K562 (cell line): ENCODE measurements at regions not wholly inside any gene's neighbourhood (a gene's known extent, or its start where the extent isn't known, plus 50 kb on each side); places are given as distances from the start of the nearest gene placed in this dataset.

Experiments
- ATAC-seq: fragments of 200-7000 bp; cut with Tn5 transposase; 3 replicates; pipeline ENCODE4 v1.9.1; 2020; ENCODE audit warnings: moderate library complexity
- BruUV-seq: library from RNA; stranded (reverse); fragments of 400-500 nt; replicated peaks from 2 replicates; lab custom pipeline; 2021; lab: Mats Ljungman, UMichigan
- CTCF ChIA-PET: fragments of 300-600 bp; formaldehyde crosslinking; extraction: SDS; loops from one replicate; lab custom pipeline; 2021; ENCODE audit warnings: low intra/inter-chr PET ratio; lab: Yijun Ruan, JAX
- POLR2A ChIA-PET: fragments of 300-600, 350-650 bp; sonication (Branson Sonifier 250); formaldehyde crosslinking; extraction: SDS; loops from one replicate; lab custom pipeline; 2021; ENCODE audit warnings: antibody characterized with exemption, inconsistent platforms; lab: Yijun Ruan, JAX
- DNase-seq, 4 experiments: peaks; one replicate each; pipeline versions ENCODE4 v3.0.0 to v3.0.0-alpha.2; 2011 to 2018; ENCODE audit warnings: low spot score in 3 of 4, mixed read lengths in 3 of 4; ENCODE audit errors: extremely low read depth in 1 of 4
- FAIRE-seq: peaks from 2 replicates; lab custom pipeline; 2011; peaks lifted over from hg19 to GRCh38; lab: Jason Lieb, UNC
- H2AFZ ChIP-seq: 2 replicates; pipeline ENCODE4 v1.6.0; 2011; ENCODE audit warnings: low read depth, low read length, control low read depth, inconsistent platforms
- H3K27ac ChIP-seq: fragments of 200-600 bp; 3 replicates; pipeline ENCODE4 v1.8.0; 2011; ENCODE audit warnings: low read depth, mild to moderate bottlenecking, control low read depth, inconsistent platforms, low read length, moderate library complexity, mixed read lengths; ENCODE audit errors: extremely low read depth
- H3K27me3 ChIP-seq, 2 experiments: fragments of 300-600 bp in 1 of 2; 2 replicates in 1 of 2; 3 replicates in 1 of 2; pipeline versions ENCODE4 v1.6.0 to v1.8.0; 2011; ENCODE audit warnings: inconsistent platforms in 2 of 2, low read length in 2 of 2, mild to moderate bottlenecking in 1 of 2, mixed read lengths in 1 of 2, moderate library complexity in 1 of 2; ENCODE audit not compliant: control insufficient read depth in 2 of 2, insufficient read depth in 2 of 2
- H3K36me3 ChIP-seq: fragments of 300-600 bp; 3 replicates; pipeline ENCODE4 v1.8.0; 2011; ENCODE audit warnings: mild to moderate bottlenecking, low read length, inconsistent platforms; ENCODE audit not compliant: control insufficient read depth, insufficient read depth
- H3K4me1 ChIP-seq, 2 experiments: fragments of 200-600 bp in 1 of 2; replicated peaks in 1 of 2; 2 replicates in 1 of 2; 3 replicates in 1 of 2; pipeline versions ENCODE4 v1.5.1 to v1.8.0; 2011; ENCODE audit warnings: inconsistent platforms in 2 of 2, low read length in 2 of 2, mild to moderate bottlenecking in 1 of 2, mixed read lengths in 1 of 2, moderate library complexity in 1 of 2; ENCODE audit not compliant: control insufficient read depth in 2 of 2, insufficient read depth in 2 of 2
- H3K4me2 ChIP-seq: 2 replicates; pipeline ENCODE4 v1.6.1; 2011; ENCODE audit warnings: low read length, control low read depth, inconsistent platforms, mixed read lengths; ENCODE audit not compliant: insufficient read depth
- H3K4me3 ChIP-seq: fragments of 200-600 bp; sonication (generic), shearing (Covaris generic); 2 replicates; pipeline ENCODE4 v1.5.1; 2016; ENCODE audit warnings: control low read depth, inconsistent platforms
- H3K79me2 ChIP-seq: fragments of 200-600 bp; 3 replicates; pipeline ENCODE4 v1.8.0; 2011; ENCODE audit warnings: low read length, inconsistent platforms; ENCODE audit not compliant: control insufficient read depth, insufficient read depth
- H3K9ac ChIP-seq, 2 experiments: 2 replicates each; pipeline versions ENCODE4 v1.6.0 to v1.6.1; 2011; ENCODE audit warnings: low read depth in 2 of 2, low read length in 2 of 2, control low read depth in 1 of 2, inconsistent platforms in 1 of 2, mild to moderate bottlenecking in 1 of 2, mixed read lengths in 1 of 2; ENCODE audit not compliant: insufficient read depth in 1 of 2
- H3K9me1 ChIP-seq: one replicate; pipeline ENCODE4 v1.6.0; 2011; ENCODE audit warnings: inconsistent platforms, mild to moderate bottlenecking, low read length, moderate library complexity; ENCODE audit not compliant: control insufficient read depth, insufficient read depth
- H3K9me3 ChIP-seq: replicated peaks from 2 replicates; pipeline ENCODE4 v1.5.1; 2011; ENCODE audit warnings: low read depth, low read length, inconsistent platforms; ENCODE audit not compliant: control insufficient read depth, insufficient read depth
- H4K20me1 ChIP-seq: replicated peaks from 2 replicates; pipeline ENCODE4 v1.6.1; 2011; ENCODE audit warnings: low read length, inconsistent platforms, mixed read lengths; ENCODE audit not compliant: control insufficient read depth, insufficient read depth
- KLF13 ChIP-seq: fragments of 450-650 bp; IDR thresholded peaks from 2 replicates; pipeline ENCODE4 v1.6.1; 2016; ENCODE audit warnings: missing genetic modification characterization, low read depth, mild to moderate bottlenecking, missing compliant biosample characterization, moderate library complexity, borderline replicate concordance
- NR3C1 ChIP-seq: sonication (generic); formaldehyde crosslinking; IDR thresholded peaks from 2 replicates; pipeline ENCODE4 v1.8.1; 2022; ENCODE audit warnings: missing genetic modification reagents
- SNAPC5 ChIP-seq: fragments of 250-450 bp; sonication (Bioruptor Pico); IDR thresholded peaks from 2 replicates; pipeline ENCODE4 v1.8.0; 2021; ENCODE audit warnings: moderate library complexity, mild to moderate bottlenecking, inconsistent platforms
- ZNF134 ChIP-seq: fragments of 250-450 bp; sonication (Bioruptor Pico); conservative IDR thresholded peaks from 2 replicates; pipeline ENCODE4 v1.4.0; 2020
- ZSCAN29 ChIP-seq: fragments of 450-650 bp; IDR thresholded peaks from 2 replicates; pipeline ENCODE4 v1.6.1; 2017
- WGBS: fragments of 100-300 bp; shearing (Covaris generic); methylation state at CpG from one replicate; pipeline ENCODE4 v1.1.6; 2016; ENCODE audit warnings: low coverage, mixed read lengths; ENCODE audit not compliant: insufficient coverage; ENCODE audit errors: missing lambda C conversion rate; 5-methylcytosine and 5-hydroxymethylcytosine counted together
- in situ Hi-C: fragments of 300-500 bp; cut with MboI; formaldehyde crosslinking; loops from 4 replicates; pipeline ENCODE4 v1.15.0; 2018; ENCODE audit warnings: inconsistent platforms, mixed read lengths
- intact Hi-C: fragments of 100-400 bp; cut with micrococcal nuclease; formaldehyde crosslinking; loops from 2 replicates; pipeline ENCODE4 v1.14.2; 2022
- TF ChIP-seq, protein P1 (sequence below): fragments of 250-450 bp; sonication (Bioruptor Pico); IDR thresholded peaks from 2 replicates; pipeline ENCODE4 v1.8.0; 2021; ENCODE audit warnings: moderate library complexity, mild to moderate bottlenecking, inconsistent platforms

GRCh38 chr22:47558828-47559700, 796.6 kb downstream of the TBC1D22A start:
- Histone ChIP-seq H3K4me3 (no peak overlapping the region), H3K9ac (no peak overlapping the region), H3K27ac (no peak overlapping the region), H3K4me1 (no peaks in the 10 kb centered on the region), H3K9me1 (no peaks in the 10 kb centered on the region), H3K27me3 (peaks cover 0 to under 1% of the 10 kb centered on the region in 2 experiments; a peak in 1 of 5 replicates), H3K4me2 (no peak overlapping the region), H3K9me3 (no peaks in the 10 kb centered on the region), H4K20me1 (no peaks in the 10 kb centered on the region), H2AFZ (no peak overlapping the region), H3K36me3 (no peaks in the 10 kb centered on the region), H3K79me2 (no peaks in the 10 kb centered on the region)
- ATAC-seq (no peak), FAIRE-seq (no peak), DNase-seq (no peak)
- POLR2A ChIA-PET: no interaction called here
- CTCF ChIA-PET: no interaction called here
- 0% methylated on average over 14 of the region's 16 CpGs for WGBS
- intact Hi-C loops (no loop called here), in situ Hi-C loops (no loop called here)
- no peak for TF ChIP-seq SNAPC5 (CRISPR knock-in tag)
- no peak for TF ChIP-seq KLF13 (tag)
- TF ChIP-seq ZNF134 (CRISPR knock-in tag): no peak
- TF ChIP-seq NR3C1: no peak
- no peak for TF ChIP-seq ZSCAN29
- TF ChIP-seq, protein P1, sequence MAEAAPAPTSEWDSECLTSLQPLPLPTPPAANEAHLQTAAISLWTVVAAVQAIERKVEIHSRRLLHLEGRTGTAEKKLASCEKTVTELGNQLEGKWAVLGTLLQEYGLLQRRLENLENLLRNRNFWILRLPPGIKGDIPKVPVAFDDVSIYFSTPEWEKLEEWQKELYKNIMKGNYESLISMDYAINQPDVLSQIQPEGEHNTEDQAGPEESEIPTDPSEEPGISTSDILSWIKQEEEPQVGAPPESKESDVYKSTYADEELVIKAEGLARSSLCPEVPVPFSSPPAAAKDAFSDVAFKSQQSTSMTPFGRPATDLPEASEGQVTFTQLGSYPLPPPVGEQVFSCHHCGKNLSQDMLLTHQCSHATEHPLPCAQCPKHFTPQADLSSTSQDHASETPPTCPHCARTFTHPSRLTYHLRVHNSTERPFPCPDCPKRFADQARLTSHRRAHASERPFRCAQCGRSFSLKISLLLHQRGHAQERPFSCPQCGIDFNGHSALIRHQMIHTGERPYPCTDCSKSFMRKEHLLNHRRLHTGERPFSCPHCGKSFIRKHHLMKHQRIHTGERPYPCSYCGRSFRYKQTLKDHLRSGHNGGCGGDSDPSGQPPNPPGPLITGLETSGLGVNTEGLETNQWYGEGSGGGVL (CRISPR knock-in tag): no peak
- TF ChIP-seq, all 486 proteins: peak for 0
- no TSS peak for BruUV-seq
